NCI-H748 (cell line): ENCODE measurements at regions not wholly inside any gene's neighbourhood (a gene's known extent, or its start where the extent isn't known, plus 50 kb on each side); places are given as distances from the start of the nearest gene placed in this dataset.

ENCODE experiments used
- DNase-seq: peaks from one replicate; lab custom pipeline; 2025; ENCODE audit not compliant: unreplicated experiment; lab: John Stamatoyannopoulos, UW

GRCh38 chr2:76584474-76584873 is 873.8 kb upstream of the GCFC2 start:
- DNase-seq: no peak

DNA sequence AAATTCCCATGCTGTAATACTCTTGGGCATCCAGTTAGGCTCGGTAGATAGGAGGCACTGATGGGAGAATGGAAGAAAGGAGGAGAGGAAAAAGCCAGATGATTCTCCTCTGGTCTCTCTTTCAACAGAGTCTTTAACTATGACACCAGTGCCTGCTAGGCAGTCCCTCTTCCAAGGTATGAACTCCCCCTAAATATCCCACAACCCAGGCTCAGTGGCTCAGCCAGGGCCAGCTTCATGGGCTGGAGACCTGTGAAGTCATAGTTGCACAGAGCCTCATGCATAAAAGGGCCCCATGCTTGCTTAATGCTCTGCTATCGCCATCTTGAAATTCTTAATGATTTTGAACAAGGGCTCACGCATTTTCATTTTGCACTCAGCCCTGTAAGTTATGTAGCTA is 869.2 kb upstream of the GCFC2 start:
- DNase-seq: no peak

DNA sequence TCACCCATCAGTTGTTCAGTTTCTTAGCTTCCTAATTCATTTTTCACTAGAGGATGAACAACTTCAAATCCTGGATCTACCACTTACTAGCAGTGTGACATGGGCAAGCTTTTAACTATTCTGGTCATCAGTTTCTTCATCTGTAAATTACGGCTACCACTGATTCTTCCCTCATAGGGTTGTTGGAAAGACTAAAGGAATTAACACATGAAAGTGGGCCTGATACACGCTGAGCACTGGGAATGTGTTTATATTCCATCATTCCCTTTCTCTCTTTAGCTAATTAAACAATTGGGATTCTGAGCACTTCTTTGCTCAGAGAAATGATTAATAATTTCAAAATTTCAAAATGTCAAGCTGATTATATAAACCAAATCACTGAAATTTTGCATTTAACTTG is 862.3 kb upstream of the GCFC2 start:
- no peak for DNase-seq

DNA sequence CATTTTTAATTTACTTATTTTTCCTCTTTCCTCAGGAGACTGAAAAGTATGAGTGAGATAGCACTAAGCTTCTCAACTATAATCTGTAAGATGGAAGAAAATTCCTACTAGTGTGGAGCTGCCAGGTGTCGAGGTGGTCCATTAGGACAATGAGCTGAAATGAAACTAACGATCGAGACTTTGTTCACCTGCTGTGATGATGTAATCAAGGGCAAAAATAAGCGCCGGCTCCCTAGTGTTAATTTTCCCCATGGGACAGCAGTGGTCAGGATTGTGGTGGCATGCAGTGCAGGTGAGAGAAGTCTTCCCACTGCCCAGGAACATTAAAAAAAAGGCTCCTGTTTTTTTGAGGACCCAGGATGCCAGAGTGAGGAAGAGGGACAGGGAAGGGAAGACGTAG is 859.1 kb upstream of the GCFC2 start:
- DNase-seq: peak; percentile 48

GRCh38 chr2:76567478-76567877 is 856.8 kb upstream of the GCFC2 start:
- no peak for DNase-seq

- DNase-seq: no peak
Measured at GRCh38 chr2:76564734-76565133, 854.0 kb upstream of the GCFC2 start.

DNA sequence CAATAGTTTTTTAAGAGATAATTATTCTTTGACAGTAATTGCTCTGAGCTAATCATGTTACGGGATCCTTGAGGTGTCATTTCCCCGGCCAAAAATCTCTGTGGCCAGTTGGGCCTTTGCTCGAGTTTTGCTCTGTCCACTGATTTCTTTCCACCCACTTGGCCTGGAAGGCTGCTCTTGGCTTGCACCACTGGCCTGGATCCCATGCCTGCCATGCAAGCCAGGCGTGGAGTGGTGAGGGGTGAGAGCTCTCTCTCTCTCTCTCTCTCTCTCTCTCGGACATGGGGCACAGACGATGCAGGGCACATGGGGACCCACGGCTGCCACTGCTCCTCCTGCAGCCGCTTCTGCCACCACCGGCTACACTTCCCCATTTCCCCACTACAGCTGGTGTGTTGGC is 853.0 kb upstream of the GCFC2 start:
- DNase-seq: no peak

GRCh38 chr2:76558157-76558556 is 847.4 kb upstream of the GCFC2 start:
- DNase-seq: no peak

DNA sequence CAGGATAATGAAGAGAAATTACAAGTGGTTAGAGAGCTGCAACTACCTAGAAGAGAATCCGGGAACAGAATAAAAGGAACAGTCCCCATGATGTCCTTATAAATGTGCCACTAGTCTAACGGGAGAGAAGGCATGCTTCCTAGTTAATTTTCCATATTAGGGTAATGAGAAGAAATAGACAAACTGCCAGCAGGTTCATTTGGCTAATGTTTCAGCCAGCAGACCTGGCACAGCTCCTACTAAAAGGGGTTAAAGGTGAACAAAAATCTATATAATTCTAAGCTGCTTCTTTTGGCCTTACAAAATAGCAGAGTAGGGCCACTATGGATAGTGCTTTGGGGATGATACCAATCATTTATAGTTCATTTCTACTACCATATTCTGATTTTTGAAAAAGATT is 845.3 kb upstream of the GCFC2 start:
- DNase-seq: no peak

DNA sequence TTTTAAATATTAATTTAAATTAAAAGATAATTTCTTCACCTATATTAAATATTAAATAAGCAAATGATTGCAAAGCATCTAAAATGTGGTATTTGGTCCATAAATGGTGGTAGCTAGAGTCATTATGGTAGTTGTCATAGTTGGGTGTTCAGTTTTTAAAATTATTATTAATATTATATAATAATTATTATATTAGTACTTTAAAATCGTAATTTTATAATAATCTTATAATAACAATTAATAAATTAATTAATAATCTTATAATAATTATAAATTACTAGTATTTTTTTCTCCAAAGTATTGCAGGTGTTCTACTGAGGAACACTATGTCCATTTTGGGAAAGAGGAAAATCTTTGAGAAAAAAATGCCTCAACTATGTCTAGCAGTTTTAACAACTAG is 835.5 kb upstream of the GCFC2 start:
- no peak for DNase-seq

GRCh38 chr2:76544901-76545300 is 834.2 kb upstream of the GCFC2 start:
- DNase-seq: no peak

DNA sequence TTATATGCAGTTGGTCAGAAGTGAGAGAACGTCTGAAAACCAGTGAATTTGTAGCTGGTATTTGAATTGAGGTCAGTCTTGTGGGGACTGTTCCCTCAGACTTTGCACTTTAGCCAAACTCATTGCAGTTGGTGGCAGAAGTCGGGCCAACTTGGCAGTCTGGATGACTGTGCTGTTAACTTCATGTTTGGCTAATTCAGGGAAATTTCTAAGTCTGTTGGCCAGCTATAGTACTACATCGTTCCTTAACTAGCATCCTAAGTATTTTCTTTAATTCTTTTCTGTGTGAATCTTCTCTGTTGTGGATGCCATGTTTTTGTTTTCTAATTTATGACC is 806.8 kb upstream of the GCFC2 start:
- no peak for DNase-seq

DNA sequence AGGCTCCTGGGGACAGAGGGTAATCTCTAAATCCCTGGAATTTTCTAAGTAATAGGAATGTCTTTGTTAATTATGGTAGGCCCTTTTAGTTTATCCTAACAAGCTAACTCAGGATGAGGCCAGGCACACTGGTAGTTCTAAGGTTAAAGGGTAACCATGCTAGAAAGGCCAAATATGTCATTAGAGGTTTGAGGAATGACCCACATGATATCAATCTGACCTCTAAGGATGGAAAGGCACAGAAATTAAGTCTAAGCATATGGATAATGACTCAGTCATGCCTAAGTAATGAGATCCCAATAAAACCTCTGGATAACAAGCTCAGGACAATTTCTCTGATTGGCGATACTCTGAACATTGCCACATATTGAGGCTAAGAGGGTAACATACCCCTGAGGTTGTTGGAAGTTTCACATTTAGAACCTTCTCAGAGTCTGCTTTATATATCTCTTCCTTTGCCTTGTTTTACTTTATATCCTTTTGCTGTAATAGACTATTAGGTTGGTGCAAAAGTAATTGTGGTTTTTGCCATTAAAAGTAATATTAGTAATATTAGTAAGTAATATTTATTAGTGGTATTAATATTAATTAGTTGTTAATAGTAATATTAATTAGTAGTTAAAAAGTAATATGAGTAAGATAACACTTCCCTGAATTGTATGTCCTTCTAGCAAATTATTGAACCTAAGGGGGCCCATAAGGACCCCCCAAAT is 806.3 kb upstream of the GCFC2 start:
- no peak for DNase-seq

DNA sequence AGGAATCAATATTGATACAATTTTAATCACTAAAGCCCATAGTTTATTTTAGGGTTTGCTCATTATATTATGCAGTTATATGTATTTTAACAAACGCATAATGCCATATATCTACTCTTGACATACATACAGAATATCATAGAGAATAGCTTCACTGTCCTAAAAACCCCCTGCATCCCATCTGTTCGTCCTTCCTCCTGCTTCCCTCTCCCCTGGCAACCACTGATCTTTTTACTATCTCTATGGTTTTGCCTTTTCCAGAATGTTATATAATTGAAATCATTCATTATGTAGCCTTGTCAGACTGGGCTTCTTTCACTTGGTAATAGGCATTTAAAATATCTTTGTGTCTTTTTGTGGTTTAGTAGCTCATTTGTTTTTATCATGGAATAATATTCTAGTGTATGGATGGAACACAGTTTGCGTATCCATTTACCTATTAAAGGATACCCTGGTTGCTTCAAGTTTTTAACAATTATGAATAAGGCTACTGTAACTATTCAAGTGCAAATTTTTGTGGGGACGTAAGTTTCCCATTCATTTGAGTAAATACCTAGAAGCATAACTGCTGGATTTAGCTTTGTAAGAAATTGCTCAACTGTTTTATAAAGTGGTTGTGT is 801.6 kb upstream of the GCFC2 start:
- DNase-seq: no peak

- DNase-seq: no peak
Measured at GRCh38 chr2:76506538-76506937, 795.8 kb upstream of the GCFC2 start.

GRCh38 chr2:76501641-76502040 is 790.9 kb upstream of the GCFC2 start:
- peak; percentile 15 for DNase-seq

DNA sequence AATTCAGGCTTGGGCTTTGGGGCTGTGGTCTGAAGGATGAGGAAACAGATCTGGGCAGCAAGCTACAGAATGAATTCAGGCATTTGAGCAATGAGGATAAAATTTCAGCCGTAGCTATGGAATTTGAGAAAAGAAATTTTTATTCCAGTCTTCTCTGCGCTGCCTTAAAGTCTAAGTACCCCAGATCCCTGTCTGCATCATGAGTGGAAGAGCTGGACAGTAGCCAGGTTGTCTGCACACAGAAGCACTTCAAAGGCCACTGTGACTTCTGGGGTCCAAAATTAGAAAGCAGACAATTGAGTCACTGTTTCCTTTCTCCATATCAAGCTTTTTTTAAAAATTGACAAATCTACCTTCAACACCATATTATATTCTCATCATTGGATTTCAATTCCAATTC is 787.6 kb upstream of the GCFC2 start:
- DNase-seq: peak; percentile 9

DNA sequence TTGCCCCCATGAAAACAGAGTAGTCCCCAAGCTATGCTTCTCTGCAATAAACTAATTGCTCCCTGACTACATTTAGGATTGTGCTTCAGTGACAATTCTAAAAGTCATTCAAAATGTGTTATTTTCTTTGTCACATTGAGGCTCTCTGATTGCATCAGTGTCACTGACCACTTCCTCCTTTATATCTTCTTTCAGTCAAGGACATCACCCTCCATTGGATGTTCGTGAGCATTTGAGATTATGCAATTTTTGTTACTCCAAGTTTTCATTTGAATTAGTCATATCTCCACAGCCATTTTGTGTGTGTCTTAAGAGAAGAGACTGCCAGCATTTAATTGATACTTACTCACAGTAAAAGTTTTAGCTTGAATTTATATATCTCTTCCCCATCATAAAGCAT is 780.8 kb upstream of the GCFC2 start:
- DNase-seq: no peak

DNA sequence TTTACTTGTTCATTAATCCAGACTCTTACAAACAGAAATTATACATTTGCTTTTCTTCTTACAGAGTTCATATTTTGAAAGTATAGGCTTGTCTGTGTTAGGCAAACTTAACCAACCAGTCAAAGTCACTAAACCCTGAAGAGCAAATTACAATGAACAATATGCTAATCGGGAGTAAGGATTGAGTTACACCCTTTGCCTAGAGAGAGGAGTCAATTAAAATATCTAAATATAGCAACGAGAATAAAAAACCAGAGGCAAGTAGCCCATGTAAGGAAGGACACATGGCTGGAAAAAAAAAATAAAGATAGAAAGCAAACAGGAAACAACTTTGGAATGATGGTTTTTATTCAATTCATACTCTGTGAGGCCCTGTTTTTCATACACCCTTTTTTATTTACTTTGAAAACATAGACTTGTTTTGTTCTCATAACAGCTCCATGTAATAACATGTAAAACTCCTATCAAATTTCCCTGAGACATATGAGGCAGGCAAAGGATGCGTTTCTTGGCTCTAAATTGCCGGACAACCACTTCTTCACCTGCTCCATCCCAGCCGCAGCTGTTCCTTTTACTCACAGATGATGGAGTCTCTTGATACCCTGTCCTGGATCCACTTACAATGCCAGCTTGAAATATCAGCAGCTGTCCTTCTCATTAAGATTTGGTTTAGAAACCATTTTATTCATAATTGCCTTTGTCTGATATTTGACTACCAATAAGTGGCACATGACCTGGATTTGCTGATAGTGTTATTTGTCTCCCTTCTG is 767.7 kb upstream of the GCFC2 start:
- peak; percentile 85 for DNase-seq

DNA sequence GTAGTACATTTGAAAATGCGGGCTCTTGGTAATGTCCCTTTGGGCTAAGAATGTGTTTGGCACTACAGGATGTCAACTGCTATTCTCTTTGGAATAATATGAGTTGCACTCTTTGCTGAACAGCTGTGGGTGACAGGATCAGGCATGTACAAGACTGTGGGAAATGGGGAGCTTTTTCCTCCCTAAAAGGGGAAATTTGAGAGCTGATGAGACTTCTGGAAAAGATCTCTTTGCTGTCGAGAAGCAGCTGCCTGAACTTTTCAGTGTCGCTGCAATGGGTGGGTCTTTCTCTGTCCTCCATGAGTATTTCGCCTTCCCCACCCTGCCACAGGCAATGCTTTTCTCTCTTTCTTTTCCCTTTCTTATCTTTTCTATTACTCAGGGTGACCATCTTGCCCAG is 762.2 kb upstream of the GCFC2 start:
- no peak for DNase-seq

- no peak for DNase-seq
Measured at GRCh38 chr2:76469066-76469465, 758.4 kb upstream of the GCFC2 start.

GRCh38 chr2:76467326-76467725 is 756.6 kb upstream of the GCFC2 start:
- DNase-seq: no peak
